Spleen (tissue), 7 donors: ENCODE measurements at regions not wholly inside any gene's neighbourhood (a gene's known extent, or its start where the extent isn't known, plus 50 kb on each side); places are given as distances from the start of the nearest gene placed in this dataset.
"Not testable (repeated sequence)": the region's sequence is repeated elsewhere in the genome, so short reads cannot be mapped to it uniquely, and the experiment has no call there.

Experiments
- CTCF ChIP-seq, 11 experiments: fragments of 200-600 bp in 7 of 11; fragments of 450-650 bp in 4 of 11; sonication (generic) in 4 of 11; IDR thresholded peaks in 8 of 11; conservative IDR thresholded peaks in 3 of 11; 1 replicate in 7 of 11; 2 replicates in 4 of 11; pipeline versions ENCODE4 v1.4.0 to v1.8.0; 2016 to 2021; ENCODE audit warnings: antibody characterized with exemption in 11 of 11, inconsistent platforms in 4 of 11, mild to moderate bottlenecking in 1 of 11
- POLR2AphosphoS5 ChIP-seq, 3 donors: sonication (generic); formaldehyde crosslinking; IDR thresholded peaks; one replicate each; pipeline ENCODE4 v1.5.1; 2017; ENCODE audit warnings: antibody characterized with exemption in 3 of 3
- donor health status: DM: no; HTN: no; CAD: no; lungs with moderate emphysema.
- donor health status: DM: no; HTN: no; CAD: no.
- donor health status: DM: no; HTN: no; CAD: no.

- not testable (repeated sequence) for TF ChIP-seq CTCF (IDR thresholded peaks at IDR 0.05 in 8 of 11, conservative IDR thresholded peaks at IDR 0.05 in 3 of 11); POLR2AphosphoS5 (IDR thresholded peaks at IDR 0.05)
Observed at GRCh38 chr1:203566966-203567365, 59.7 kb upstream of the ATP2B4 start.
